Ovary (tissue), 3 donors: ENCODE measurements at regions not wholly inside any gene's neighbourhood (a gene's known extent, or its start where the extent isn't known, plus 50 kb on each side); places are given as distances from the start of the nearest gene placed in this dataset.

Experiments
- CTCF ChIP-seq, 3 donors: fragments of 450-650 bp in 2 of 3; fragments of 200-600 bp in 1 of 3; IDR thresholded peaks; one replicate each; pipeline versions ENCODE4 v1.5.1 to v1.8.0; 2016 to 2022; ENCODE audit warnings: antibody characterized with exemption in 3 of 3, mild to moderate bottlenecking in 1 of 3
- EP300 ChIP-seq: sonication (generic); formaldehyde crosslinking; IDR thresholded peaks from one replicate; pipeline ENCODE4 v1.6.1; 2017; ENCODE audit warnings: antibody characterized with exemption
- POLR2A ChIP-seq: fragments of 450-650 bp; IDR thresholded peaks from one replicate; pipeline ENCODE4 v1.6.1; 2017; ENCODE audit warnings: antibody characterized with exemption, mild to moderate bottlenecking, moderate library complexity
- donor health status: DM: no; HTN: no; CAD: no.

GRCh38 chr12:59944177-59944576, 348.3 kb downstream of the SLC16A7 start:
- no peak for TF ChIP-seq CTCF (IDR thresholded peaks at IDR 0.05)
- no peak for TF ChIP-seq POLR2A
- TF ChIP-seq EP300 = no peak
